NCI-H146 treated with DMSO at 0.1 percent for 48 hours (cell line): ENCODE measurements at regions not wholly inside any gene's neighbourhood (a gene's known extent, or its start where the extent isn't known, plus 50 kb on each side); places are given as distances from the start of the nearest gene placed in this dataset.
"Not testable (repeated sequence)": the region's sequence is repeated elsewhere in the genome, so short reads cannot be mapped to it uniquely, and the experiment has no call there.

Experiments
- DNase-seq: peaks from one replicate; lab custom pipeline; 2025; ENCODE audit not compliant: unreplicated experiment; lab: John Stamatoyannopoulos, UW

DNA sequence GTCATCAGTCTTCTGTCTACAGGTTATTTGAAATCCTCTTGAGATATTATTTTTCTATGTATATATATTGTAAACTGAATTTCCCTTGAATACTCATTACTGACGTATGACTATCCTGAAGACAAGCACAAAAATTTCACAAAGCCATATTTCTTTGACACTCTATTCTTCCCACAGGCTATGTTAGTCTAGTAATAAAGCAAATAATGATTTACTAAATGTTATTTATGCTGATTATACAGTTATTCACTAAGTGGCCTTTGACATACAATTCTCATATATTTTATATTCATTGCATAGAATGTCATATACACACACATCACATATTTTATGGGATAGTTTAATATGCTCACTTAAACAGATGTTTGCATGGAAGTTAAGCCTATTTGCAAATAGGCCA is 793.0 kb upstream of the GRAMD2B start:
- no peak for DNase-seq

GRCh38 chr5:125633523-125633922 is 789.7 kb upstream of the GRAMD2B start:
- no peak for DNase-seq

GRCh38 chr5:125634216-125634835 is 788.9 kb upstream of the GRAMD2B start:
- peak; percentile 84 for DNase-seq

- DNase-seq: no peak
Measured at GRCh38 chr5:125639858-125640257, 783.4 kb upstream of the GRAMD2B start.

DNA sequence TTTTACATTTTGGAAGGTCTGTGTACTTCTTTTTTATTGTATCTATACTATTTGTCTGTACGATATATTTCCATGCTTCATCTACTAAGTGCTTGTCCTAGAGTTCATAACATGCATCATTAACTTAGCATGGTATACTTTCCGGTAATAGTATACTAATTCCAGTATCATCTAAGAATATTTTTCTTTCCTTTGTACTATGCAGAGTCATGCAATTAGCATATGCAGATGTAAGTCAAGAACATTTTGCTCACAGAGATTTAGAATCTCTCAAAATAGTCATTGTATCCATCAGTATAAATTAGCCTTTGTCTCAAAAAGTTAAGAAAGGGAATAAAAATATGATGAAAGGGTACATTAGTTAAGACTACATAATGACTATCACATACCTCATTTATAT is 770.4 kb upstream of the GRAMD2B start:
- no peak for DNase-seq

GRCh38 chr5:125654392-125654791 is 768.8 kb upstream of the GRAMD2B start:
- no peak for DNase-seq

DNA sequence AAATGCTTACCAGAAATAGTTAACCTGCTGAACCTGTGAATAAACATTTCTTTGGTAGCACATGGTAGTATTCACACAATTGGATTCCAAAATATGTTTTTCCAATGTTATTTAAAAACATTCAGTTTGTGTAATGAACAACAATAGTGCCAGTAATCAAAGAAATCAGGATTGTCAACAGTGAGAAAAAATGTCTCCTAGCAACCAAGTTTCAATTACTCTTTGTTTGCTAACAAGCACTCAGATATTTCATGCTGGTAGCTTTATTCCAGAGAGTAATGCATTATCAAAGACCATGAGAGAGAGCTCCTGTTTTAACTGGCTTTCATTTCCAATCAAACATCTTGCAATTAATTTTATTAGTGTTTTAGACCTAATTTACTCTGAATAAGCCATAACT is 768.1 kb upstream of the GRAMD2B start:
- DNase-seq: peak; percentile 21

GRCh38 chr5:125657936-125658335 is 765.3 kb upstream of the GRAMD2B start:
- no peak for DNase-seq

DNA sequence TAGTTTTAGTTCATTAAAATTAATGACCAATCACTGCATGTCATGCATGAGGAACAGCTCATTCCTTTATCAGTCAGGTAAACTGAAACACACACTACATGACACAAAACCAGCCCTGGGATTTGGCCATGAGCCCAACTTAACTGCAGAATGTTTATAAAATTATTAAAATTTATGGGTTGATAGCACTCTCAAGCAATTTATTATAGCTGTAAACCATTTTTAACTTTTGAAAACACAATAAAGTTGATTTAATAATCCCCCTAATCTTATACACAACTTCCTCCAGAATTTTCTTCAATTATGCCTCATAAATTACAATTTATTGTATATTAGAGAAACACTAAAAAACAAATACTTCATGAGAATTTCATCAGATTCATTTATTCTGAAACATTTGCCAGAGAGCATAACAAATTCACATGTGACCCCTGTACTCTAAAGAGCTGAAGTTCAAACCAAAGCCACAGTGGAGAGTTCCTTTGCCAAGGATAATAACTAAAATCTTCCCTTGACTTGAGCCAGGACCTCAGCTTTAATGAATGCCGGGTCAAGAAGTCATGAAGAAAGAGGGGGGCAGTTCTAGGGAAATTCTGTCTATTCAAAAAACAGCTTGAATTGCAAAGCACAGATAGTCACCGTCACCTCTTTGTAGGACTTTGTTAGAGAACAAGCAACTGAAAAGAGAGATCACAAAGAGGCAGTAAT is 763.7 kb upstream of the GRAMD2B start:
- no peak for DNase-seq

GRCh38 chr5:125660231-125660895 is 762.8 kb upstream of the GRAMD2B start:
- DNase-seq: no peak

GRCh38 chr5:125661584-125661983 is 761.6 kb upstream of the GRAMD2B start:
- no peak for DNase-seq

- peak; percentile 95 for DNase-seq
Measured at GRCh38 chr5:125668884-125669283, 754.3 kb upstream of the GRAMD2B start.

DNA sequence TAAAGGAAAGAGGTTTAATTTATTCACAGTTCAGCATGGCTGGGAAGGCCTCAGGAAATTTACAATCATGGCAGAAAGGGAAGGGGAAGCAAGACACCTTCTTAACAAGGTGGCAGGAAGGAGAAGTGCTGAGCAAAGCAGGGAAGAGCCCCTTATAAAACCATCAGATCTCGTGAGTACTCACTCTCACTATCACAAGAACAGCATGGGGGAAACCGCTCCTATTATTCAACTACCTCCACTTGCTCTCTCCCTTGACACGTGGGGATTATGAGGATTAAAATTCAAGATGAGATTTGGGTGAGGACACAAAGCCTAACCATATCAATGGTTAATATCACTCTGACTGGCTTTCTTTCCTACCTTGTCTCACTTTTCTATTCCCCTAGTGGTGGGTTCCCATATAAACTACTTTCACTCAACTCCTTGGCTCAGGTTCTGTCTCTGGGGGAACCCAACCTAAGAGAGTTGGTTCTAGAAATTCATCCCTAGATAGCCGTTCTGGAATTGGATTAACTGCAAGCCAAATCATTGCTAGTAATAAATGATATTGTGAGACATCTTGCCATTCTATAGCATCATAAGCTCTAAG is 749.8 kb upstream of the GRAMD2B start:
- no peak for DNase-seq

GRCh38 chr5:125679522-125679921 is 743.7 kb upstream of the GRAMD2B start:
- no peak for DNase-seq

DNA sequence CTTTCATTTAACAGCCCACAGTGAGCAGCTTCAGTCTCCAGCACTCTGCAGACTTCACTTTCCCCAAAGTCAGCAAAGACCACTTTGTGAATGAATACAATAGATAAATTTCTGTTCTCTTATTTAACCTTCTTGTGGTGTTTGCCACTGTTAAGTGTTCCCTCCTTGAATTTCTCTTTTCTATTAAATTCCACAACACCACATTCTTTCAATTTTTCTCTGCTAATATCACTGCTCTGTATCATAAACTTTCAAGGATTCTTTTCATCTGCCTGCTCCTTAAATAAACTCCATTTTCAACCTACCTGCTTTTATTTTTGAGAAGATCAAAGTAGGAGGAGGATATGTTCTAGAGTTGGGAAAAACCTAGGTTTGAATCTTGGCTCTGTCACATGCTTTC is 739.5 kb upstream of the GRAMD2B start:
- no peak for DNase-seq

- no peak for DNase-seq
Measured at GRCh38 chr5:125685771-125686170, 737.4 kb upstream of the GRAMD2B start.

DNA sequence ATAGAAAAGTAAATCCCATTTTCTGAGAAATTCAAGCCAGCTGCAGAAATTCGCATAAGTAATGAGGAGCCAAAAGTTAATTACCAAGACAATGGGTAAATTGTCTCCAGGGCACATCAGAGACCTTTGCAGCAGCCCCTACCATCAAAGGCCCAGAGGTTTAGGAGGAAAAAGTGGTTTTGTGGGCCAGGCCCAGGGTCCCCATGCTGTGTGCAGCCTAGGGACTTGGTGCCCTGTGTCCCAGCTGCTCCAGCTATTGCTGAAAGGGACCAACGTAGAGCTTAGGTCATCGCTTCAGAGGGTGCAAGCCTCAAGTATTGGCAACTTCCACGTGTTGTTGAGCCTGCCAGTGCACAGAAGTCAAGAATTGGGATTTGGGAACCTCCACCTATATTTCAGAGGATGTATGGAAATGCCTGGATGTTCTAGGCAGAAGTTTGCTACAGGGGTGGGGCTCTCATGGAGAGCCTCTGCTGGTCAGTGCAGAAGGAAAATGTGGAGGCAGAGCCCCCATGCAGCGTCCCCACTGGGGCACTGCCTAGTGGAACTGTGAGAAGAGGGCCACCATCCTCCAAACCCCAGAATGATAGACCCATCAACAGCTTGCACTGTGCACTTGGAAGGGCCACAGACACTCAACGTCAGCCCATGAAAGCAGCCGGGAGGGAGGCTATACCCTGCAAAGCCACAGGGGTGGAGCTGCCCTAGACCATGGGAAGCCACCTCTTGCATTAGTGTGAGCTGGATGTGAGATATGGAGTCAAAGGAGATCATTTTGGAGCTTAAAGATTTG is 731.3 kb upstream of the GRAMD2B start:
- not testable (repeated sequence) for DNase-seq

DNA sequence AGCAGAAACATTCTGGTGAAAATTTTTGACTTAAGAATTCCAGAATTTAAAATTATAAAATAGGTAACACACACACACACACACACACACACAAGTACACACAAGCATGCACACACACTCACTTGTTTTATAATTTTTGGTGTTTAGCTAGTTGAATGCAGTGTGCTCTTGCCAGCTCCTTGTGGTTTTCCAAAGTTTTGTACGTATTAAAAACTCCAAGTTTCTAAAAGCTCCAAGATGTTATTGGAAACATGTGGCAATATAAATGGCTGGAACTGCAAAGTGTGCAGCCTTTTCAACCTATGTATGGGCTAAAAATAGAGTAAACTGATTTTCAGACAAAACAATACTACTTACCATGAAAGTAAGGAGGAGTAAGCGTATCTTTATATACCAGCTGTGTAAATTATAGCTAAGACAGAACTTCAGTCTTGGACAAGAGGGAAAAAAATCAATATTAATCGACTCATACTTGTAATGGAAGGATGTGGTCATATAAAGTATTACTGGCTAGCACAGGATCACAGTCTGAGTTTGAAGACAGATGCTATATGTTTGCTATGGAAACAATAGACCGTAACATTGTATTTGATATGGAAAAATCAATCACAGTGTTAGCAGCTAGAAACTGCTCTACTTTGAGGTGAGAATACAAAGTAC is 727.1 kb upstream of the GRAMD2B start:
- peak; percentile 43 for DNase-seq

DNA sequence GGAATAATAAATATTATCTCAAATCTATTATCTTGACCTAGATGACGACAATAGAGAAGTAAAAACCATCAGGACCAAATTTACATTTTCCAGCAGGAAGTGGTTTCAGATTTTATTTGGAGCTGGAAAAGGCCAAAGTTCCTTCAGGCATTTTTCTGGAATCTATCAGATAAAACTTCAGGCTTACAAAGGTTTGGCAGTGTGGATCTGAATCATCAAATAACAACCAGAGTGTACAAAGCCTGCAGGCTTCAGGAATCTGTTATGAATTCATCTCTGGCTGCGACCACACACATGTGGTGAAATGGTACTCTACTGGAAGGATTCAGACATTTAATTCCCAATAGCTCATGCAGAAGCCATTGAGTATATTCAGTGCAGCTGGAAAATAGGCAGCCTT is 726.4 kb upstream of the GRAMD2B start:
- peak; percentile 43 for DNase-seq

GRCh38 chr5:125698420-125698819 is 724.8 kb upstream of the GRAMD2B start:
- no peak for DNase-seq

- DNase-seq: peak; percentile 20
Measured at GRCh38 chr5:125699860-125700259, 723.3 kb upstream of the GRAMD2B start.
